GM23338 (cell line): ENCODE measurements at regions not wholly inside any gene's neighbourhood (a gene's known extent, or its start where the extent isn't known, plus 50 kb on each side); places are given as distances from the start of the nearest gene placed in this dataset.

ENCODE experiments used
- ATAC-seq: fragments of 200-7000 bp; cut with Tn5 transposase; 3 replicates; pipeline ENCODE4 v1.9.1; 2020
- DNase-seq: peaks from one replicate; pipeline ENCODE4 v3.0.0-alpha.2; 2015; ENCODE audit warnings: low spot score
- H2AFZ ChIP-seq: fragments of 200-600 bp; sonication (generic); 2 replicates; pipeline ENCODE4 v1.8.0; 2016; ENCODE audit warnings: antibody characterized with exemption, mild to moderate bottlenecking, moderate library complexity
- H3F3A ChIP-seq: fragments of 200-600 bp; sonication (generic); replicated peaks from 2 replicates; pipeline ENCODE4 v1.8.0; 2017; ENCODE audit warnings: antibody characterized with exemption, mixed run types, low read depth
- H3K27ac ChIP-seq: fragments of 200-600 bp; sonication (generic); 2 replicates; pipeline ENCODE4 v1.6.1; 2016; ENCODE audit warnings: low read depth
- H3K27me3 ChIP-seq: fragments of 200-600 bp; sonication (generic); 2 replicates; pipeline ENCODE4 v1.8.0; 2016; ENCODE audit warnings: mild to moderate bottlenecking, mixed run types, moderate library complexity; ENCODE audit not compliant: insufficient read depth
- H3K36me3 ChIP-seq: fragments of 200-600 bp; sonication (generic); 2 replicates; pipeline ENCODE4 v1.8.0; 2016; ENCODE audit warnings: mild to moderate bottlenecking; ENCODE audit not compliant: insufficient read depth
- H3K4me1 ChIP-seq: fragments of 200-600 bp; sonication (generic); 2 replicates; pipeline ENCODE4 v1.8.0; 2016; ENCODE audit warnings: mild to moderate bottlenecking, moderate library complexity; ENCODE audit not compliant: insufficient read depth
- H3K4me2 ChIP-seq: fragments of 200-600 bp; sonication (generic); 2 replicates; pipeline ENCODE4 v1.7.1; 2017; ENCODE audit warnings: mixed run types
- H3K4me3 ChIP-seq: fragments of 200-600 bp; sonication (generic); 2 replicates; pipeline ENCODE4 v1.6.1; 2016; ENCODE audit warnings: mixed run types
- H3K79me2 ChIP-seq: fragments of 200-600 bp; sonication (generic); replicated peaks from 2 replicates; pipeline ENCODE4 v1.8.0; 2017; ENCODE audit warnings: mild to moderate bottlenecking; ENCODE audit not compliant: insufficient read depth
- H3K9me2 ChIP-seq: fragments of 200-600 bp; sonication (generic); 2 replicates; pipeline ENCODE4 v1.8.0; 2017; ENCODE audit not compliant: insufficient read depth
- H4K20me1 ChIP-seq: fragments of 200-600 bp; sonication (generic); replicated peaks from 2 replicates; pipeline ENCODE4 v1.8.0; 2017; ENCODE audit warnings: mild to moderate bottlenecking; ENCODE audit not compliant: insufficient read depth
- H3K27ac Mint-ChIP-seq: 2 replicates; pipeline ENCODE4 v1.8.0; 2020; ENCODE audit warnings: inconsistent platforms, mild to moderate bottlenecking, moderate library complexity, mixed read lengths
- H3K27me3 Mint-ChIP-seq: 3 replicates; pipeline ENCODE4 v1.8.0; 2022; ENCODE audit warnings: low read depth, mild to moderate bottlenecking, moderate library complexity, mixed read lengths, inconsistent platforms; ENCODE audit not compliant: insufficient read depth, poor library complexity
- H3K36me3 Mint-ChIP-seq: 3 replicates; pipeline ENCODE4 v1.8.0; 2021; ENCODE audit warnings: low read depth, mild to moderate bottlenecking, inconsistent platforms, moderate library complexity, mixed read lengths
- H3K4me1 Mint-ChIP-seq: 3 replicates; pipeline ENCODE4 v1.8.0; 2020; ENCODE audit warnings: mild to moderate bottlenecking, inconsistent platforms, mixed read lengths
- H3K4me3 Mint-ChIP-seq: 3 replicates; pipeline ENCODE4 v1.8.0; 2021; ENCODE audit warnings: moderate library complexity, mild to moderate bottlenecking, inconsistent platforms, mixed read lengths
- H3K9me3 Mint-ChIP-seq: 3 replicates; pipeline ENCODE4 v1.8.0; 2020; ENCODE audit warnings: moderate library complexity, mild to moderate bottlenecking, inconsistent platforms, mixed read lengths
- CTCF ChIP-seq, 2 experiments: fragments of 200-600 bp in 1 of 2; sonication (generic) in 1 of 2; conservative IDR thresholded peaks; 2 replicates each; pipeline versions ENCODE4 v1.5.1 to v1.6.1; 2016 to 2017; ENCODE audit warnings: antibody characterized with exemption in 2 of 2, low read depth in 2 of 2, mild to moderate bottlenecking in 2 of 2, moderate library complexity in 1 of 2
- ETS1 ChIP-seq: IDR thresholded peaks from 2 replicates; pipeline ENCODE4 v1.6.1; 2016; ENCODE audit warnings: antibody characterized with exemption
- EZH2 ChIP-seq: fragments of 200-600 bp; sonication (generic); IDR thresholded peaks from one replicate; pipeline ENCODE4 v1.8.0; 2017; ENCODE audit warnings: antibody characterized with exemption, mild to moderate bottlenecking, low read depth; ENCODE audit not compliant: unreplicated experiment
- EZH2phosphoT487 ChIP-seq: fragments of 200-600 bp; sonication (generic); IDR thresholded peaks from one replicate; pipeline ENCODE4 v1.8.1; 2018; ENCODE audit warnings: antibody characterized with exemption; ENCODE audit not compliant: unreplicated experiment
- JUNB ChIP-seq: IDR thresholded peaks from one replicate; pipeline ENCODE4 v1.6.1; 2016; ENCODE audit warnings: antibody characterized with exemption; ENCODE audit not compliant: unreplicated experiment
- POLR2AphosphoS5 ChIP-seq: IDR thresholded peaks from 2 replicates; pipeline ENCODE4 v1.6.1; 2016; ENCODE audit warnings: antibody characterized with exemption, low read depth
- REST ChIP-seq: IDR thresholded peaks from one replicate; pipeline ENCODE4 v1.6.1; 2018; ENCODE audit warnings: antibody characterized with exemption; ENCODE audit not compliant: unreplicated experiment
- ZNF462 ChIP-seq: fragments of 250-450 bp; sonication (Bioruptor Pico); IDR thresholded peaks from 2 replicates; pipeline ENCODE4 v1.5.0; 2020; ENCODE audit warnings: mild to moderate bottlenecking, moderate library complexity

GRCh38 chr2:65664931-65665330 is 232.5 kb upstream of the SPRED2 start (continued):
- TF ChIP-seq ETS1, result no peak

GRCh38 chr2:65663831-65664407 is 231.5 kb upstream of the SPRED2 start:
- Histone ChIP-seq H3K79me2 (no peaks in the 10 kb centered on the region), H3K4me3 (no peak overlapping the region), H3K36me3 (no peaks in the 10 kb centered on the region), H3K4me1 (no peaks in the 10 kb centered on the region), H3K27me3 (no peaks in the 10 kb centered on the region), H3K4me2 (no peak overlapping the region), H3F3A (no peaks in the 10 kb centered on the region), H3K9me2 (no peaks in the 10 kb centered on the region), H4K20me1 (no peaks in the 10 kb centered on the region), H3K27ac (no peak overlapping the region), H2AFZ (no peak overlapping the region)
- Mint-ChIP-seq H3K36me3 (peaks cover 15% of the 10 kb centered on the region), H3K4me3 (no peak overlapping the region), H3K27me3 (peaks cover 6% of the 10 kb centered on the region), H3K9me3 (peaks cover 30% of the 10 kb centered on the region), H3K27ac (no peak overlapping the region), H3K4me1 (peaks cover 2% of the 10 kb centered on the region; the same call in 1 of the 3 replicates)
- TF ChIP-seq EZH2phosphoT487 (no peak), JUNB (no peak), REST (no peak), POLR2AphosphoS5 (no peak), CTCF (conservative IDR thresholded peaks at IDR 0.05; ENCODE audit: low read depth in 2 of 2) (no peak), ZNF462 (CRISPR knock-in tag) (no peak), EZH2 (no peak)
- DNase-seq (no peak), ATAC-seq (no peak)
